ENCODE measurements at regions not wholly inside any gene's neighbourhood (a gene's known extent, or its start where the extent isn't known, plus 50 kb on each side); places are given as distances from the start of the nearest gene placed in this dataset.

GRCh38 chr2:9779596-9780264 is 63.5 kb upstream of the TAF1B start:
- intact Hi-C loops (cut with DNase I), result no loop called here
- DNase-seq, result peak; percentile 46
- Histone ChIP-seq H3K9me3 (no peaks in the 10 kb centered on the region), H3K4me3 (no peak overlapping the region), H3K27me3 (ENCODE audit: low read depth) (no peaks in the 10 kb centered on the region), H3K36me3 (no peaks in the 10 kb centered on the region), H3K27ac (no peak overlapping the region), H3K4me1 (no peaks in the 10 kb centered on the region)
- peak in 1 of 2 donors; percentile 14 for ATAC-seq
- no peak for TF ChIP-seq CTCF (IDR thresholded peaks at IDR 0.05)

- no peak overlapping the region for H3K4me3 ChIP-seq
- TF ChIP-seq CTCF (IDR thresholded peaks at IDR 0.05), result no peak
- H3K27ac ChIP-seq, result no peak overlapping the region
- H3K4me1 ChIP-seq, result no peaks in the 10 kb centered on the region
- no peaks in the 10 kb centered on the region for H3K27me3 ChIP-seq (ENCODE audit: low read depth)
- intact Hi-C loops (cut with DNase I), result no loop called here
- DNase-seq (peak; percentile 36), ATAC-seq (no peak)
- no peaks in the 10 kb centered on the region for H3K9me3 ChIP-seq
- no peaks in the 10 kb centered on the region for H3K36me3 ChIP-seq
Observed at GRCh38 chr2:9780368-9781130, 62.7 kb upstream of the TAF1B start.

- intact Hi-C loops (cut with DNase I), result no loop called here
- no peak overlapping the region for H3K4me3 ChIP-seq
- ATAC-seq, result no peak
- no peak overlapping the region for H3K27ac ChIP-seq
- H3K36me3 ChIP-seq, result no peaks in the 10 kb centered on the region
- no peak for TF ChIP-seq CTCF (IDR thresholded peaks at IDR 0.05)
- no peaks in the 10 kb centered on the region for H3K27me3 ChIP-seq (ENCODE audit: low read depth)
- H3K9me3 ChIP-seq, result no peaks in the 10 kb centered on the region
- peak; percentile 23 for DNase-seq
- no peaks in the 10 kb centered on the region for H3K4me1 ChIP-seq
Observed at GRCh38 chr2:9781252-9781651, 62.0 kb upstream of the TAF1B start.

GRCh38 chr2:9782197-9782719 is 61.0 kb upstream of the TAF1B start:
- DNase-seq, result peak; percentile 53
- Histone ChIP-seq H3K27me3 (ENCODE audit: low read depth) (no peaks in the 10 kb centered on the region), H3K4me1 (no peaks in the 10 kb centered on the region), H3K9me3 (no peaks in the 10 kb centered on the region), H3K36me3 (no peaks in the 10 kb centered on the region), H3K27ac (no peak overlapping the region), H3K4me3 (no peak overlapping the region)
- intact Hi-C loops (cut with DNase I), result no loop called here
- no peak for TF ChIP-seq CTCF (IDR thresholded peaks at IDR 0.05)
- ATAC-seq, result peak; percentile 57 to 68

- ATAC-seq, result no peak
Observed at GRCh38 chr2:9789371-9789770, 53.9 kb upstream of the TAF1B start.

More at GRCh38 chr2:9789371-9789770, 53.9 kb upstream of the TAF1B start:
- no peaks in the 10 kb centered on the region for H3K27me3 ChIP-seq (ENCODE audit: low read depth)
- no peaks in the 10 kb centered on the region for H3K36me3 ChIP-seq
- intact Hi-C loops (cut with DNase I), result no loop called here
- H3K4me3 ChIP-seq, result no peak overlapping the region
- peak; percentile 17 for DNase-seq
- H3K27ac ChIP-seq, result no peak overlapping the region
- TF ChIP-seq CTCF (IDR thresholded peaks at IDR 0.05), result no peak
- H3K9me3 ChIP-seq, result no peaks in the 10 kb centered on the region
- H3K4me1 ChIP-seq, result no peaks in the 10 kb centered on the region
